DOHH2 (cell line): ENCODE measurements at regions not wholly inside any gene's neighbourhood (a gene's known extent, or its start where the extent isn't known, plus 50 kb on each side); places are given as distances from the start of the nearest gene placed in this dataset.

Experiments
- H3F3A ChIP-seq: fragments of 200-600 bp; sonication (generic), shearing (Covaris generic); 2 replicates; pipeline ENCODE4 v1.6.0; 2016; ENCODE audit warnings: antibody characterized with exemption, mild to moderate bottlenecking; ENCODE audit not compliant: control insufficient read depth, insufficient read depth
- H3K27ac ChIP-seq: fragments of 200-600 bp; sonication (generic); 2 replicates; pipeline ENCODE4 v1.5.1; 2014; ENCODE audit warnings: low read depth, mild to moderate bottlenecking, low read length, moderate library complexity
- H3K27me3 ChIP-seq: fragments of 200-600 bp; sonication (generic); 2 replicates; pipeline ENCODE4 v1.6.1; 2014; ENCODE audit warnings: mild to moderate bottlenecking, low read length, mixed read lengths; ENCODE audit not compliant: control insufficient read depth
- H3K36me3 ChIP-seq: fragments of 200-600 bp; sonication (generic); 2 replicates; pipeline ENCODE4 v1.6.1; 2014; ENCODE audit warnings: mild to moderate bottlenecking, low read length, moderate library complexity, mixed read lengths; ENCODE audit not compliant: control insufficient read depth
- H3K4me1 ChIP-seq: fragments of 200-600 bp; sonication (generic); 2 replicates; pipeline ENCODE4 v1.6.1; 2014; ENCODE audit warnings: mild to moderate bottlenecking, low read length, mixed read lengths; ENCODE audit not compliant: control insufficient read depth
- H3K4me2 ChIP-seq: fragments of 200-600 bp; sonication (generic); 2 replicates; pipeline ENCODE4 v1.6.0; 2014; ENCODE audit warnings: mild to moderate bottlenecking, low read length, moderate library complexity
- H3K4me3 ChIP-seq: fragments of 200-600 bp; sonication (generic); 2 replicates; pipeline ENCODE4 v1.5.1; 2014; ENCODE audit warnings: mild to moderate bottlenecking, low read length, mixed read lengths
- H3K79me2 ChIP-seq: fragments of 200-600 bp; sonication (generic); 2 replicates; pipeline ENCODE4 v1.6.1; 2014; ENCODE audit warnings: mild to moderate bottlenecking, low read length, mixed read lengths; ENCODE audit not compliant: control insufficient read depth
- H3K9me2 ChIP-seq: fragments of 200-600 bp; sonication (generic); replicated peaks from 2 replicates; pipeline ENCODE4 v1.6.1; 2014; ENCODE audit warnings: mild to moderate bottlenecking, low read length, mixed read lengths; ENCODE audit not compliant: control insufficient read depth
- H3K9me3 ChIP-seq: fragments of 200-600 bp; sonication (generic); 2 replicates; pipeline ENCODE4 v1.6.1; 2014; ENCODE audit warnings: antibody characterized with exemption, low read length, mixed read lengths; ENCODE audit not compliant: control insufficient read depth, insufficient read depth
- H4K20me1 ChIP-seq: fragments of 200-600 bp; sonication (generic); 2 replicates; pipeline ENCODE4 v1.6.0; 2014; ENCODE audit warnings: low read depth, mild to moderate bottlenecking, antibody characterized with exemption, low read length, moderate library complexity; ENCODE audit not compliant: control insufficient read depth, insufficient read depth
- EZH2phosphoT487 ChIP-seq: fragments of 200-600 bp; sonication (generic); IDR thresholded peaks from 2 replicates; pipeline ENCODE4 v1.6.1; 2017; ENCODE audit warnings: borderline replicate concordance, mild to moderate bottlenecking, antibody characterized with exemption, low read length, moderate library complexity, mixed read lengths
- TF ChIP-seq, protein P1 (sequence below): fragments of 200-600 bp; sonication (generic); IDR thresholded peaks from one replicate; pipeline ENCODE4 v1.5.1; 2014; ENCODE audit warnings: antibody characterized with exemption, mild to moderate bottlenecking, low read depth, low read length; ENCODE audit not compliant: poor library complexity, severe bottlenecking

- no peaks in the 10 kb centered on the region for H3K9me2 ChIP-seq
- no peaks in the 10 kb centered on the region for H4K20me1 ChIP-seq
- no peaks in the 10 kb centered on the region for H3F3A ChIP-seq
- H3K36me3 ChIP-seq = no peaks in the 10 kb centered on the region
- no peaks in the 10 kb centered on the region for H3K79me2 ChIP-seq
- no peak overlapping the region for H3K27ac ChIP-seq
- H3K4me3 ChIP-seq = no peak overlapping the region
- no peaks in the 10 kb centered on the region for H3K27me3 ChIP-seq
- no peak for TF ChIP-seq EZH2phosphoT487
- no peak overlapping the region for H3K4me2 ChIP-seq
- no peaks in the 10 kb centered on the region for H3K4me1 ChIP-seq
- H3K9me3 ChIP-seq = no peaks in the 10 kb centered on the region; the same call in 1 of the 2 replicates
These were observed 110.4 kb upstream of the VRK2 start for GRCh38 chr2:57936216-57936615.

DNA sequence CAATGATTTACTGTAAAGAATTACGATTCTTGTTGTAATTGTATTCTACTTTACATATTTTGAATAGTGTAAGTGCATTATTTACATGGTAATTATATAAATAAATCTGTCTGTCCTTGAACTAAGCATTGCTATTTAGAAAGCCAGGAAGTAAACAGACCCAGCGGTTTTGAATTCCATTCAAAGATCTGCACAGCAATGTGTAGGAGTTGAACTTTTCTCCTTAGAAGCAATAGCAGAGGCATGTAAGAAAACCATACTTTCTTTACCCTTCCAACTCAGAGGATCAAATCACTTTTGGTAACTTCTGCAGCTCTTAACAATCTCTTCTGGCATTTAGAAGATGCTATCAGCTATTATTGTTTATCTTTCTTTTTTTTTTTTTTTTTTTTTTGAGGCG, 109.2 kb upstream of the VRK2 start:
- Histone ChIP-seq H3K79me2 (no peaks in the 10 kb centered on the region), H3K27me3 (no peaks in the 10 kb centered on the region), H3F3A (no peaks in the 10 kb centered on the region), H3K4me2 (no peak overlapping the region), H4K20me1 (no peaks in the 10 kb centered on the region), H3K4me1 (no peaks in the 10 kb centered on the region), H3K9me3 (no peaks in the 10 kb centered on the region; the same call in 1 of the 2 replicates), H3K36me3 (no peaks in the 10 kb centered on the region), H3K4me3 (no peak overlapping the region), H3K27ac (no peak overlapping the region), H3K9me2 (no peaks in the 10 kb centered on the region)
- TF ChIP-seq, protein P1, sequence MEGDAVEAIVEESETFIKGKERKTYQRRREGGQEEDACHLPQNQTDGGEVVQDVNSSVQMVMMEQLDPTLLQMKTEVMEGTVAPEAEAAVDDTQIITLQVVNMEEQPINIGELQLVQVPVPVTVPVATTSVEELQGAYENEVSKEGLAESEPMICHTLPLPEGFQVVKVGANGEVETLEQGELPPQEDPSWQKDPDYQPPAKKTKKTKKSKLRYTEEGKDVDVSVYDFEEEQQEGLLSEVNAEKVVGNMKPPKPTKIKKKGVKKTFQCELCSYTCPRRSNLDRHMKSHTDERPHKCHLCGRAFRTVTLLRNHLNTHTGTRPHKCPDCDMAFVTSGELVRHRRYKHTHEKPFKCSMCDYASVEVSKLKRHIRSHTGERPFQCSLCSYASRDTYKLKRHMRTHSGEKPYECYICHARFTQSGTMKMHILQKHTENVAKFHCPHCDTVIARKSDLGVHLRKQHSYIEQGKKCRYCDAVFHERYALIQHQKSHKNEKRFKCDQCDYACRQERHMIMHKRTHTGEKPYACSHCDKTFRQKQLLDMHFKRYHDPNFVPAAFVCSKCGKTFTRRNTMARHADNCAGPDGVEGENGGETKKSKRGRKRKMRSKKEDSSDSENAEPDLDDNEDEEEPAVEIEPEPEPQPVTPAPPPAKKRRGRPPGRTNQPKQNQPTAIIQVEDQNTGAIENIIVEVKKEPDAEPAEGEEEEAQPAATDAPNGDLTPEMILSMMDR = no peak
- no peak for TF ChIP-seq EZH2phosphoT487

- no peaks in the 10 kb centered on the region for H3K27me3 ChIP-seq
- no peaks in the 10 kb centered on the region for H4K20me1 ChIP-seq
- H3K27ac ChIP-seq = no peak overlapping the region
- H3K4me2 ChIP-seq = no peak overlapping the region
- H3K79me2 ChIP-seq = no peaks in the 10 kb centered on the region
- H3K9me2 ChIP-seq = no peaks in the 10 kb centered on the region
- TF ChIP-seq EZH2phosphoT487 = no peak
- TF ChIP-seq, protein P1 = no peak
- no peaks in the 10 kb centered on the region for H3K36me3 ChIP-seq
- no peak overlapping the region for H3K4me3 ChIP-seq
- H3K9me3 ChIP-seq = no peaks in the 10 kb centered on the region
- no peaks in the 10 kb centered on the region for H3F3A ChIP-seq
- no peaks in the 10 kb centered on the region for H3K4me1 ChIP-seq
These were observed 104.8 kb upstream of the VRK2 start for GRCh38 chr2:57941816-57942215.

DNA sequence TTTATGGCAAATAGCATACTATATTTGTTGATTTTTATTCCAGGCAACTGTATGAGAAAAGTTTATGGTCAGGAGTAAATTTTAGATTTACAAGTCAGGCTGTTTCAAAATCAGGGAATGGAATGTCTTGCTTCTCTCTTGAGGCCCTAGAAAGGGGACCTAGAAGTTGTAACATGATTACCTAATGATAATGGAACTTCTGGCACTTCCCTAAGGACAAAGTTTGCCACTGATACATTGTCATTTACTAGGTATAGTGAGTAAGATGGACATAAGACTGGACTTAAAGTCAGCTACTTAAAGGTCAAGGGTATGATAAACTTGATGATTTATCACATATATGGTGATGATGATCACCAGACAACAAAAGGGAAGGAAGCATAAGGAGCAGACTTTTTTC, 103.3 kb upstream of the VRK2 start:
- H3K4me2 ChIP-seq = no peak overlapping the region
- H3K36me3 ChIP-seq = no peaks in the 10 kb centered on the region
- H3K4me1 ChIP-seq = no peaks in the 10 kb centered on the region
- H3K9me3 ChIP-seq = no peaks in the 10 kb centered on the region
- H3K27ac ChIP-seq = no peak overlapping the region
- H4K20me1 ChIP-seq = no peaks in the 10 kb centered on the region
- no peaks in the 10 kb centered on the region for H3K79me2 ChIP-seq
- H3K27me3 ChIP-seq = no peaks in the 10 kb centered on the region
- H3K4me3 ChIP-seq = no peak overlapping the region
- no peaks in the 10 kb centered on the region for H3F3A ChIP-seq
- no peaks in the 10 kb centered on the region for H3K9me2 ChIP-seq
- TF ChIP-seq, protein P1 = no peak
- no peak for TF ChIP-seq EZH2phosphoT487
